Activated CD8-positive, alpha-beta T cell treated with anti-CD3 and anti-CD28 coated beads for 36 hours (primary cell): ENCODE measurements at regions not wholly inside any gene's neighbourhood (a gene's known extent, or its start where the extent isn't known, plus 50 kb on each side); places are given as distances from the start of the nearest gene placed in this dataset.

Experiments
- ATAC-seq: fragments of 200-7000 bp; cut with Tn5 transposase; one replicate; pipeline ENCODE4 v1.10.0; 2021; ENCODE audit warnings: mild to moderate bottlenecking, moderate library complexity
- CTCF ChIA-PET: fragments of 350-600 bp; sonication (Branson Sonifier 250); formaldehyde crosslinking; loops from one replicate; lab custom pipeline; 2021; ENCODE audit warnings: antibody characterized with exemption; lab: Charles Lee
- POLR2A ChIA-PET: fragments of 350-600 bp; sonication (Branson Sonifier 250); formaldehyde crosslinking; loops from one replicate; lab custom pipeline; 2021; ENCODE audit warnings: antibody characterized with exemption; lab: Charles Lee
- DNase-seq: peaks from one replicate; pipeline ENCODE4 v3.0.0-alpha.2; 2020
- H3K27ac Mint-ChIP-seq: one replicate; pipeline ENCODE4 v1.8.0; 2021; ENCODE audit warnings: mild to moderate bottlenecking, mixed read lengths
- H3K27me3 Mint-ChIP-seq: one replicate; pipeline ENCODE4 v1.8.0; 2021; ENCODE audit warnings: mixed read lengths
- H3K36me3 Mint-ChIP-seq: one replicate; pipeline ENCODE4 v1.8.0; 2021; ENCODE audit warnings: low read depth, mixed read lengths
- H3K4me1 Mint-ChIP-seq: one replicate; pipeline ENCODE4 v1.8.0; 2021; ENCODE audit warnings: low read depth, mixed read lengths
- H3K4me3 Mint-ChIP-seq: one replicate; pipeline ENCODE4 v1.8.0; 2021; ENCODE audit warnings: mild to moderate bottlenecking, moderate library complexity, mixed read lengths
- H3K9me3 Mint-ChIP-seq: one replicate; pipeline ENCODE4 v1.8.0; 2021; ENCODE audit warnings: mixed read lengths
- CTCF ChIP-seq: fragments of 200-600 bp; IDR thresholded peaks from one replicate; pipeline ENCODE4 v1.8.0; 2022; ENCODE audit warnings: antibody characterized with exemption, mild to moderate bottlenecking
- intact Hi-C: fragments of 100-400 bp; cut with micrococcal nuclease; formaldehyde crosslinking; loops from one replicate; pipeline ENCODE4 v1.10.0; 2022

DNA sequence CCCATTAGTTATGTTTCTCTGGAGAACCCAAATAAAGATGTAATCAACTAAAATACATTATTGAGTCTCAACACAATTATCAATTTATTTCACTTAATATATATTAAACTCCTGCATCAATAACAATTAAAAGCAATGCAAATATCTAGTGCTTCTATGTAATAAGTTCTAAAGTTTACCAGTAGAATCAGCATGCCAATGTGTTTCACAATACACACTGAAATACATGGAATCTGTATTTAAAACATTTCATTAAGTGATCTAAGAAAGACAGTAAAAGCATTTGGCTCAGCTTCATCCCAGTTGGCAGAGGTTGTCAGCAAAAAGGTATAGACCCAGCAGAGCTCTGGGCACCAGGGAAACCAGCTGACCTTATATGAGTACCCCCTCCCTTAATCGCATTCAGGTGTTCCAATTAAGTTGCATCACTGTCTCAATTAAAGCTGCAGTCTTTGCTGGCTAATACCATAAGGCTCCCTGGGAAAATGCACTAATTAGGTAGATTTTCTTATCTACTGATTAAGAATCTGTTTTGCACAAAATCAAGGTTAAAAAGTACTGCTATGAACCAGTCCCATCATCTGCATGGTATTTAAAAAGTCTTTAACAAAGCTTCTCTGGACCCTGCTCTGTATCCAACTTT is 63.1 kb downstream of the NIBAN1 start:
- intact Hi-C loops = no loop called here
- Mint-ChIP-seq H3K27me3 (no peaks in the 10 kb centered on the region), H3K9me3 (no peaks in the 10 kb centered on the region), H3K4me3 (no peak overlapping the region), H3K4me1 (no peaks in the 10 kb centered on the region), H3K36me3 (no peaks in the 10 kb centered on the region), H3K27ac (no peak overlapping the region)
- no peak for ATAC-seq
- no peak for TF ChIP-seq CTCF
- no peak for DNase-seq
- POLR2A ChIA-PET = no interaction called here
- CTCF ChIA-PET = no interaction called here

DNA sequence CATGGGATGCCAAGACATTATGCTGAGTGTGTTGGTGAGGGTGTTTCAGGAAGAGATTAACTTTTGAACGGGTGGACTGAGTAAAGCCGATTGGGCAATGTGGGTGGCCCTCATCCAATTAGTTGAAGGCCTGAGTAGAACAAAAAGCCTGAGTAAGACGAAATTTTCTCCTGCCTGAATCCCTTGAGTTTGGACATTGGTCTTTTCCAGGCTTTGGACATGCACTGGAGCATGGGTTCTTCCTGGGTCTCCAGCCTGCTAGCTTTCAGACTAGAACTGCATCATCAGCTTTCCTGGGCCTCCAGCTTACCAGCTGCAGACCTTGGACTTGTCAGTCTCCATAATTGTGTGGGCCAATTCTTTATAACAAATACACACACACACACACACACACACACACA is 63.6 kb downstream of the NIBAN1 start:
- H3K4me3 Mint-ChIP-seq = no peak overlapping the region
- H3K9me3 Mint-ChIP-seq = no peaks in the 10 kb centered on the region
- peaks cover under 1% of the 10 kb centered on the region for H3K4me1 Mint-ChIP-seq
- H3K27me3 Mint-ChIP-seq = no peaks in the 10 kb centered on the region
- no peak for DNase-seq
- ChIA-PET POLR2A (no interaction called here), CTCF (no interaction called here)
- no peak for TF ChIP-seq CTCF
- H3K27ac Mint-ChIP-seq = no peak overlapping the region
- H3K36me3 Mint-ChIP-seq = no peaks in the 10 kb centered on the region
- ATAC-seq = no peak
- intact Hi-C loops = no loop called here

DNA sequence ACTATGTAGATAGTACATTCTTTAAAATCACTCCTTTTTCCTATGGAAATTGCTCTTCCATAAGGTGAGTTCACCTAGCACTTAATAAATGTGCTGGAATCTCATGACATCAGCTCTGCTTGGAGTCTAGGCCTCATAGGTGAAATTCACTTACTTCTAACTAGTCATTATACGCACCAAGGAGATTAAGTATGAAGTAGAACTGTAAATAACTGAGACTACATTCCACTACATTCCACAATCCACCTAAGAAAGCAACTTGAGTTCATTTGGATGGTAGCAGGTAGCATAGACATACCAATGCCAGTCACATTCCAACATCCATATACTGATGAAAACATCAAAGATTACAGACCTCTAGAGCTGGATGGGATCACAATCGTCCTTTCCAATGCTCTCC is 64.3 kb downstream of the NIBAN1 start:
- TF ChIP-seq CTCF = no peak
- CTCF ChIA-PET = no interaction called here
- H3K27ac Mint-ChIP-seq = no peak overlapping the region
- POLR2A ChIA-PET = no interaction called here
- H3K36me3 Mint-ChIP-seq = no peaks in the 10 kb centered on the region
- no peak overlapping the region for H3K4me3 Mint-ChIP-seq
- H3K27me3 Mint-ChIP-seq = no peaks in the 10 kb centered on the region
- intact Hi-C loops = no loop called here
- ATAC-seq (no peak), DNase-seq (no peak)
- H3K4me1 Mint-ChIP-seq = peaks cover 7% of the 10 kb centered on the region
- H3K9me3 Mint-ChIP-seq = no peaks in the 10 kb centered on the region

GRCh38 chr1:184909019-184909418 is 65.3 kb downstream of the NIBAN1 start:
- H3K4me3 Mint-ChIP-seq = no peak overlapping the region
- TF ChIP-seq CTCF = no peak
- peaks cover 2% of the 10 kb centered on the region for H3K9me3 Mint-ChIP-seq
- POLR2A ChIA-PET = no interaction called here
- peaks cover 10% of the 10 kb centered on the region for H3K4me1 Mint-ChIP-seq
- intact Hi-C loops = no loop called here
- no peaks in the 10 kb centered on the region for H3K36me3 Mint-ChIP-seq
- no peak for ATAC-seq
- DNase-seq = no peak
- H3K27me3 Mint-ChIP-seq = no peaks in the 10 kb centered on the region
- CTCF ChIA-PET = no interaction called here
- no peak overlapping the region for H3K27ac Mint-ChIP-seq

DNA sequence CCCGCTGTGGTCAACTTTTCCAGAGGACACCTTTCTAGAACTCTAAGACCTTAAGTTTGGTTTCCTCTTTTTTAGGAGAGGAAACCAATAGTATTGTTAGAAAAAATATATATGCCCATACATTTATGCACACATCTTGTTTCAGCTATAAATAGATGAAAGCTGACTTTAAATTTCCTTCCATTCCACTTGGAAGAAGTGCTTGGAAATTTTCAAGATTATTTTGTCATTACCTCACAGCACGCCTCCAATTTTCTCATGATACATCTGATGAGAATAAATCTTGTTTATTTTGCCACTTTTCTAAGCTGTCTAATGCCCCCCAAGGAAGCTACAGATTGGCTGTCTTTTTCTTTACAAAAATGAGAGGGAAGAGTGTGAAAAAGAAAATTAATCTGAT is 65.8 kb downstream of the NIBAN1 start:
- Mint-ChIP-seq H3K27me3 (no peaks in the 10 kb centered on the region), H3K4me1 (peaks cover 10% of the 10 kb centered on the region), H3K9me3 (peaks cover 2% of the 10 kb centered on the region), H3K4me3 (no peak overlapping the region), H3K36me3 (no peaks in the 10 kb centered on the region), H3K27ac (no peak overlapping the region)
- ChIA-PET CTCF (no interaction called here), POLR2A (no interaction called here)
- intact Hi-C loops = no loop called here
- no peak for TF ChIP-seq CTCF
- ATAC-seq (no peak), DNase-seq (no peak)
